ENCODE measurements at regions not wholly inside any gene's neighbourhood (a gene's known extent, or its start where the extent isn't known, plus 50 kb on each side); places are given as distances from the start of the nearest gene placed in this dataset.

GRCh38 chr17:68665373-68665772 is 64.2 kb upstream of the FAM20A start:
- intact Hi-C loops (cut with micrococcal nuclease) = no loop called here

- intact Hi-C loops (cut with micrococcal nuclease) = no loop called here
Measured at GRCh38 chr17:68662479-68662878, 61.3 kb upstream of the FAM20A start.

- intact Hi-C loops (cut with micrococcal nuclease) = no loop called here
Measured at GRCh38 chr17:68662037-68662432, 60.9 kb upstream of the FAM20A start.

- intact Hi-C loops (cut with micrococcal nuclease) = no loop called here
Measured at GRCh38 chr17:68661265-68662036, 60.3 kb upstream of the FAM20A start.

- intact Hi-C loops (cut with micrococcal nuclease) = no loop called here
Measured at GRCh38 chr17:68660302-68660701, 59.1 kb upstream of the FAM20A start.

- intact Hi-C loops (cut with micrococcal nuclease) = no loop called here
Measured at GRCh38 chr17:68658999-68659780, 58.0 kb upstream of the FAM20A start.

- intact Hi-C loops (cut with micrococcal nuclease) = no loop called here
Measured at GRCh38 chr17:68657576-68657975, 56.4 kb upstream of the FAM20A start.

GRCh38 chr17:68657166-68657565 is 56.0 kb upstream of the FAM20A start:
- intact Hi-C loops (cut with micrococcal nuclease) = no loop called here

GRCh38 chr17:68656666-68657065 is 55.5 kb upstream of the FAM20A start:
- intact Hi-C loops (cut with micrococcal nuclease) = no loop called here

All from T-helper 1 cell treated with Interleukin-12 subunit alpha and Interleukin-12 subunit beta and Interleukin-4 antibody, amounts not matched to agents 30 ng/mL and 1 ng/mL, for 36 hours (primary cell).